Kidney glomerular epithelial cell (primary cell): ENCODE measurements at regions not wholly inside any gene's neighbourhood (a gene's known extent, or its start where the extent isn't known, plus 50 kb on each side); places are given as distances from the start of the nearest gene placed in this dataset.
"Not testable (repeated sequence)": the region's sequence is repeated elsewhere in the genome, so short reads cannot be mapped to it uniquely, and the experiment has no call there.

Experiments used
- DNase-seq: peaks from one replicate; lab custom pipeline; 2025; lab: John Stamatoyannopoulos, UW

DNA sequence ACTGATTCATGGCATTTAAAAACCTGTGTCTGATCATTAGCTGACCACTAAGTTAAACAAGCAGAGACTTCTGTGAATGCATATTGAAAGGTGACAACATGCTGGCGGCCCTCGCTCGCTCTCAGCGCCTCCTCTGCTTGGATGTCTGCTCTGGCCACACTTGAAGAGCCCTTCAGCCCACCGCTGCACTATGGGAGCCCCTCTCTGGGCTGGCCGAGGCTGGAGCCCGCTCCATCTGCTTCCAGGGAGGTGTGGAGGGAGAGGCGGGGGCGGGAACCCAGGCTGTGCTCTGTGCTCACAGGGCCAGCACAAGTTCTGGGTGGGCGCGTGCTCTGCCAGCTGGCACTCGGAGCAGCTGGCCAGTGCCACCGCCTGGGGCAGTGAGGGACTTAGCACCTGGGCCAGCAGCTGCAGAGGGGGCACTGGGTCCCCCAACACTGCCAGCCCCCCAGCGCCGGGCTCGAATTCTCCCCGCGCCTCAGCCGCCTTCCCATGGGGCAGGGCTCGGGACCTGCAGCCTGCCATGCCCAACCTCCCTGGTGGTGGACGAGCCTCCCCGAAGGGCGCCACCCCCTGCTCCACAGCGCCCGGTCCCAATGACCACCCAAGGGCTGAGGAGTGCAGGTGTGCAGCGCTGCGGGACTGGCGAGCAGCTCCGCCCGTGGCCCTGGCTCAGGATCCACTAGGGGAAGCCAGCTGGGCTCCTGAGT lies 252.4 kb downstream of the ZIC4 start:
- DNase-seq, result no peak

- DNase-seq, result no peak
Measured at GRCh38 chr3:147152476-147152875, 253.9 kb downstream of the ZIC4 start.

- DNase-seq, result no peak
Measured at GRCh38 chr3:147141516-147142288, 264.6 kb downstream of the ZIC4 start.

- DNase-seq, result no peak
Measured at GRCh38 chr3:147139341-147139740, 267.0 kb downstream of the ZIC4 start.

DNA sequence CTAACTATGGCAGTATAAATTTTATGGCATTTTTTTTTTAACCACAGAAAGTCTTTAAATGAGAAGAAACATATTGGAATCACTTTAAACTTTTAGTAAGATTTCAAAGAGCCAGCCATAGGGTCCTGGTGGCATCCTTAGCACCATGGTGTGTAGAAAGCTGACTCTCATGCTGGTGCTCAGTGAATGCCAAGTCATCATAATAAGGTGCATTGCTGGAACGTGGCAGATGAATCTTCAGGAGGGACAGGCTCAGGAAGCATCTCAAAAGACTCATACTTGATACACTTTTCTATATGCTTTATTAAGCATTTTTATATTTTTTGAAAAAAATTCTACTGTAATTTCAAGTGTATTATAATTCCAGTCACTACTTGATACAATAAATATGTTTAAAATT lies 274.2 kb downstream of the ZIC4 start:
- DNase-seq, result no peak

DNA sequence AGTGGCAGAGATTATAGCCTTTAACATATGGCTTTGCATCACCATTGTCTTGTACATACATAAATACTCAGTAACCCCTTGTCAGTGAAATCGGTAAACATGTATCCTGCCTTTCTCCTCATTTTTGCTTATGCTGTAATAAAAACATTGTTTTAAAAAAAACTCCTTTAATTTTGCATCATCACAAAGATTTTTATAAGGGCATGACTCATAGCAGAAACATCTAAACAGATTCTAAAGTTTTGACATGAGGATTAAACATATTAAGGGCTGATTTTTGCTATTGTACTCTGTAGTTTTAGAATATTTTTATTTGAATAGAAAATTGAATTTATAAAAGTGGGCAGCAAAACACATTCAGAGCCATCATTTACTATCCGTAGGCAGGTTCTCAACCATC lies 275.9 kb downstream of the ZIC4 start:
- no peak for DNase-seq

DNA sequence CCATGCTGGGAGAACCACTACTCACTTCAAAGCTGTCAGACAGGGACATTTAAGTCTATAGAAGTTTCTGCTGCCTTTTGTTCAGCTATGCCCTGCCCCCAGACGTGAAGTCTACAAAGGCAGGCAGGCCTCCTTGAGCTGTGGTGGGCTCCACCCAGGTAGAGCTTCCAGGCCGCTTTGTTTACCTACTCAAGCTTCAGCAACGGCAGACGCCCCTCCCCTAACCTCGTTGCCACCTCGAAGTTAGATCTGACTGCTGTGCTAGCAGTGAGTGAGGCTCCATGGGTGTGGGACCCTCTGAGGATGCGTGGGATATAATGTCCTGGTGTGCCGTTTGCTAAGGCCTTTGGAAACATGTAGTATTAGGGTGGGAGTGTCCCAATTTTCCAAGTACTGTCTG lies 276.7 kb downstream of the ZIC4 start:
- DNase-seq, result no peak

DNA sequence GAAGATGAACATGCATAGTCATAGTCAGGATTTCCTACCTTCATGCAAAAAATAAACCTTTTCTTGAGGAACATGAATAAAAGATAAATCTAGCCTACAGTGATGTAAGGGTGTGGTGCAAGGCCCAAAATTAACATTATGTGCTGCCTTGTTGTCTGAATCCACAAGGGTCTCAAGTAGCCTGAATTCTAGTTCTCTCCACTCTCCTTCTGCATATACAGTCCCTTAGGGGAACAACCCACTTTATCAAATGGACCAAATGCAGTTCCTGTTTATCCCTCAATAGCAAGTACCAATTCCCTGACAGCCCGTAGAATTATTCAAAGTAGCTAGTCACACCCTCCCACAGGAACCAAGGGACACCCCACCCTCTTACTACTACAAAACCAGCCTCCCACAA lies 284.0 kb downstream of the ZIC4 start:
- no peak for DNase-seq

- peak; percentile 6 for DNase-seq
Measured at GRCh38 chr3:147119989-147120388, 286.4 kb downstream of the ZIC4 start.

DNA sequence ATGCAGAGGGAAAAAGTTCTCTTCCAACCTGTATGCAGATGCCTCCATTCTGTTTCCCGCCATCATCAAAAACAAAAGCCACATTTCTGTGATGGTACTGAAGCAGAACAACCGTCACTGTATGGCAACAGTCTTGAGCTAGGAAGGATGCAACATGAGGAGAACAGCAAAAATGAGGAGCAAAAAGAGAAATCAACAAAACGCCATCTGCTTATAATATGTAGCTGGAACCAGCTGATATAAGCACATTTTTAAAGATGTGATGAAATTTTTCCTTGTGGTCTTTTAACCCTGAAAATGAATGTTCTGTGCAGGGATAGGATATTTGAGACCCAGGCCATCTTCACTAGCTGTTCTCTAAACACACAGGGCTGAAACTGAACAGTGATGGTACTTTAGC lies 287.0 kb downstream of the ZIC4 start:
- no peak for DNase-seq

GRCh38 chr3:147118611-147119010 lies 287.7 kb downstream of the ZIC4 start:
- no peak for DNase-seq

DNA sequence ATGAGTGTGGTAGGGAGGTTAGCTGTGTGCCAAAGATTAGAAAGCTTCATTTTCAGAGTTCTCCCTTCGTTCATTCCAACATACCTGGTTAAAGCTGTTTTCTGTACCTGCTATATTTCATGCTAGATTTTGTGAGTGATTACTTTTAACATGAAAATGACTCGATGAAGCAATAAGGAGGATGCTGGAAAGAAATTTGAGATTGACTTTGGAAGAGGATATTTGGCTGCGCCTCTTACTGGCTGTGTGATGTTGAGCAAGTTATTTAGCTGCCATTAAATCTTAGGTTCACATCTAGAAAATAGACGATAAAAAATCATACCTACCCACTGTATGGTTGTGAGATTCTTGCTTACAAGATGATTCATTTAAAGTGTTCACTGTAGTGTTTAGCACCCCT lies 288.7 kb downstream of the ZIC4 start:
- DNase-seq, result no peak

DNA sequence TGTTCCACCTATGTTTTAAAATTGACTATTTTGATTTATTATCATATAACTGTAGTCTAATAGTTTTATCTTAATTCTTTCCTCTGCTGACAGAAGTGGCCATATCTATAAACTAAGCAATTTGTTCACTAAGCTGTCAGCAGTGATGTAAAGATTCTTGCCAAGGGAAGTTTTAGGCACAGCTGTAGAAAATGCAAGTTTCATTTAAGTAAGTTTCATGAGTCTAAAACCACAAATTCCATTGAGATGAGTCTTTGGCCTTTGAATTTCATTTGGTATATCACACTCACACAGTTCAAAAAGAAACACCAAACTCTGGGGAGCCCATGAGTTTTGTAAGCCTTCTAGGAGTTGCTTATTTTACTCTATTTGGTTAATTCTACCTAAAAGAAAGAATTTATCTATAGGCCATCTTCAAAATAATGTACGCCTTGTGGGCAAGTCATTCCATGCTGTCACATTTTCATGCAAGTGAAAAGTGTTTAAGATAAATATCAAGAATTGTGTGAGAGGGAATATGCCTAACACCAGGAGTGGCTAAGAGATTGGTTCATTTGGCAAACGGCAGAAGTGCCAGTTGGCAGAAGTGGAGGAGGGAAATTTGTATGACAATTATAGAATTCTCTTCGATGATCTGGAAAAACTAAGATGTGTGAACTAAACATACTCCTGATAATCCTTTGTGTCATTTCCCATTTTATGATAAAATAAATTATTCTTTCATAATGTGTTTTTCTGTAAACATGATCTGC lies 292.9 kb downstream of the ZIC4 start:
- DNase-seq, result peak; percentile 44

GRCh38 chr3:147099076-147099475 lies 307.3 kb downstream of the ZIC4 start:
- no peak for DNase-seq

GRCh38 chr3:147090461-147090860 lies 315.9 kb downstream of the ZIC4 start:
- no peak for DNase-seq

GRCh38 chr3:147089286-147089685 lies 317.1 kb downstream of the ZIC4 start:
- DNase-seq, result no peak

DNA sequence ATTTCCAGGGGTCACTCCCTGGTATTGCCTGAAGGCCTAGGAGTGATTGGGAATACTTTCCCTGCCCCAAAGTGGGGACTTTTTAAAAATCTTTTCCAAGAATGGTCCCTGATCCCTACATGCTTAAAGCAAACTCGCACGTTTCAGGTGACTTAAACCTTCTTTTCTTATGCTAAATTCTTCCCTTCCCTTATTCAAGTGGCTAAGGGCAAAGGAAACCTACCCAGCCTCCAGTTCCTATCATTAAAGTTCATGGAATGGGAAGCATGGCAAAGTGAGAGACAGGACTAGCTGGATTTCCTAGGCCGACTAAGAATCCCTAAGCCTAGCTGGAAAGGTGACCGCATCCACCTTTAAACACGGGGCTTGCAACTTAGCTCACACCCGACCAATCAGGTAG lies 346.8 kb downstream of the ZIC4 start:
- DNase-seq, result not testable (repeated sequence)

DNA sequence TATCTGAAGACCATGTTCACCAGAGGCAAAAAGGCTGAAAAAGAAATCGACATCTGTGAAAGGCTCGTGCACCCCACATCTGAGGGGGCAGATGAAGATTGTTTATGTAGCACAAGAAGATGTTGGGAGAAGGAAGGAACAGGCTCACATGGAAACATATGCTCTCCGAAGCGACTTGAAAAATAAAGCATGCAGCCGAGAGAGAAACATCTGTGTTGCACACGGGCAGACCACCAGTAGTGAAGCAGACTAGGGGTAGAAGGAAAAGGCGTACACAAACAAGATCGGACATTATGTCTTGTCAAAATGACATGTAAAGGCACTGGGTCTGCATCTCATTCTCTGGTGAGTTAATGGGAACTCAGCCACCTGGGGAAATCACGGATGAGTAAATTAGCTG lies 356.5 kb downstream of the ZIC4 start:
- no peak for DNase-seq

GRCh38 chr3:147049305-147049704 lies 357.0 kb downstream of the ZIC4 start:
- no peak for DNase-seq

DNA sequence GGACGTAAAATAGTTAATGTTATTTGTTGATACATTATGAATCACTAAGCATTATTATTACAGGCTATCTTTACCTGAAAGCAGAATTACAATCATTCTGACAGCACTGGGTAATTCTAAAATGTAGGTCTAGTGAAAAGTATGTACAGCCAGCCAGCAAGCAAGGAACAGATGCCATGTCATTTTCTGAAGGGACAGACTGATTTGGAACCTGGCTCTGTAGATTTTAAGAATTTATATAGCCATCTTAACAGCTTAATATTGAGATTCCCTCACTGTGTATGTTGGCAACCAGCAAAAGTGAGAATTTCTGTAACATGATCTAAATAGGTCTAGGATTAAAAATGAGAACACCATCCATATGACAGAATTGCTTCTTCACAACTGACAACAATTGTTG lies 359.4 kb downstream of the ZIC4 start:
- DNase-seq, result no peak

DNA sequence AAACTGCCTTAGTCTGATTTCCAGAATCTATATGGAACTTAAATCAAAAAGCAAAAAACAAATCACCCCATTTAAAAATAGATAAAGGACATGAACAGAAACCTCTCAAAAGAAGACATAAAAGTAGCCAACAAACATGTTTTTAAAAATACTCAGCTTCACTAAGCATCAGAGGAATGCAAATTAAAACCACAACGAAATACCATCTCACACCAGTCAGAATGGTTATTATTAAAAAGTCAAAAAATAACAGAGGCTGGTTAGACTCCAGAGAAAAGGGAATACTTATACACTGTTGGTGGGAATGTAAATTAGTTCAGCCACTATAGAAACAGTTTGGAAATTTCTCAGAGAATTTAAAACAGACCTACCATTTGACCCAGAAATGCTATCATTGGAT lies 367.9 kb downstream of the ZIC4 start:
- DNase-seq, result no peak

- no peak for DNase-seq
Measured at GRCh38 chr3:147034359-147034758, 372.0 kb downstream of the ZIC4 start.

GRCh38 chr3:147030274-147030673 lies 376.1 kb downstream of the ZIC4 start:
- no peak for DNase-seq
